Lung (tissue), 11 donors: ENCODE measurements at regions not wholly inside any gene's neighbourhood (a gene's known extent, or its start where the extent isn't known, plus 50 kb on each side); places are given as distances from the start of the nearest gene placed in this dataset.

ENCODE experiments used
- ATAC-seq: fragments of 200-7000 bp; cut with Tn5 transposase; one replicate; pipeline ENCODE4 v1.9.1; 2020; ENCODE audit warnings: moderate number of reproducible peaks; ENCODE audit not compliant: insufficient read depth, low FRiP score
- DNase-seq, 3 donors: peaks; one replicate each; pipeline ENCODE4 v3.0.0-alpha.2; 2013 to 2017
- H3K27ac ChIP-seq, 2 donors: one replicate each; pipeline ENCODE4 v1.5.1; 2013; ENCODE audit warnings: mild to moderate bottlenecking in 2 of 2, moderate library complexity in 2 of 2, control low read depth in 1 of 2, inconsistent platforms in 1 of 2, low read depth in 1 of 2, low read length in 1 of 2
- H3K27me3 ChIP-seq, 3 donors: one replicate each; pipeline ENCODE4 v1.5.1; 2013; ENCODE audit warnings: low read length in 2 of 3; ENCODE audit not compliant: control insufficient read depth in 3 of 3, insufficient read depth in 3 of 3
- H3K36me3 ChIP-seq, 4 donors: one replicate each; pipeline ENCODE4 v1.5.1; 2013; ENCODE audit warnings: low read length in 4 of 4, mild to moderate bottlenecking in 1 of 4, moderate library complexity in 1 of 4; ENCODE audit not compliant: control insufficient read depth in 4 of 4, insufficient read depth in 4 of 4
- H3K4me1 ChIP-seq, 5 donors: one replicate each; pipeline ENCODE4 v1.5.1; 2013; ENCODE audit warnings: low read length in 5 of 5, mild to moderate bottlenecking in 2 of 5, moderate library complexity in 1 of 5; ENCODE audit not compliant: control insufficient read depth in 5 of 5, insufficient read depth in 5 of 5
- H3K4me3 ChIP-seq: one replicate; pipeline ENCODE4 v1.5.1; 2013; ENCODE audit warnings: mild to moderate bottlenecking, control low read depth, moderate library complexity
- H3K9ac ChIP-seq, 2 donors: one replicate each; pipeline ENCODE4 v1.5.1; 2013; ENCODE audit warnings: low read length in 2 of 2, control low read depth in 1 of 2; ENCODE audit not compliant: insufficient read depth in 1 of 2
- H3K9me3 ChIP-seq, 4 donors: one replicate each; pipeline ENCODE4 v1.5.1; 2013; ENCODE audit warnings: low read length in 3 of 4, mild to moderate bottlenecking in 1 of 4, moderate library complexity in 1 of 4; ENCODE audit not compliant: control insufficient read depth in 4 of 4, insufficient read depth in 3 of 4
- WGBS, 2 donors: extraction: QIAGEN DNeasy Blood & Tissue Kit; methylation state at CpG; one replicate each; pipeline ENCODE4 v1.1.7; 2013; 5-methylcytosine and 5-hydroxymethylcytosine counted together
- TF ChIP-seq, protein P1 (sequence below): IDR thresholded peaks from 2 replicates; pipeline ENCODE4 v1.5.1; 2012; ENCODE audit warnings: mild to moderate bottlenecking; ENCODE audit errors: control extremely low read depth, extremely low read depth
- donor health status: control.
- donor health status: control.
- donor health status: Bipolar disorder and iron deficiency.
- donor health status: healthy.
- donor health status: DM: yes; HTN: yes; CAD: no.

- Histone ChIP-seq H3K27me3 (no peaks in the 10 kb centered on the region), H3K27ac (no peak overlapping the region), H3K9me3 (no peaks in the 10 kb centered on the region), H3K4me3 (no peak overlapping the region), H3K36me3 (no peaks in the 10 kb centered on the region), H3K4me1 (no peaks in the 10 kb centered on the region), H3K9ac (no peak overlapping the region)
- TF ChIP-seq, protein P1, sequence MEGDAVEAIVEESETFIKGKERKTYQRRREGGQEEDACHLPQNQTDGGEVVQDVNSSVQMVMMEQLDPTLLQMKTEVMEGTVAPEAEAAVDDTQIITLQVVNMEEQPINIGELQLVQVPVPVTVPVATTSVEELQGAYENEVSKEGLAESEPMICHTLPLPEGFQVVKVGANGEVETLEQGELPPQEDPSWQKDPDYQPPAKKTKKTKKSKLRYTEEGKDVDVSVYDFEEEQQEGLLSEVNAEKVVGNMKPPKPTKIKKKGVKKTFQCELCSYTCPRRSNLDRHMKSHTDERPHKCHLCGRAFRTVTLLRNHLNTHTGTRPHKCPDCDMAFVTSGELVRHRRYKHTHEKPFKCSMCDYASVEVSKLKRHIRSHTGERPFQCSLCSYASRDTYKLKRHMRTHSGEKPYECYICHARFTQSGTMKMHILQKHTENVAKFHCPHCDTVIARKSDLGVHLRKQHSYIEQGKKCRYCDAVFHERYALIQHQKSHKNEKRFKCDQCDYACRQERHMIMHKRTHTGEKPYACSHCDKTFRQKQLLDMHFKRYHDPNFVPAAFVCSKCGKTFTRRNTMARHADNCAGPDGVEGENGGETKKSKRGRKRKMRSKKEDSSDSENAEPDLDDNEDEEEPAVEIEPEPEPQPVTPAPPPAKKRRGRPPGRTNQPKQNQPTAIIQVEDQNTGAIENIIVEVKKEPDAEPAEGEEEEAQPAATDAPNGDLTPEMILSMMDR: no peak
- DNase-seq (peak in 2 of 3 donors; percentile 48 to 59), ATAC-seq (no peak)
- WGBS, 2 donors: 79 to 83% methylated on average over 4 of the region's 4 CpGs
Observed at GRCh38 chr11:11786771-11787170, 55.0 kb upstream of the USP47 start.

GRCh38 chr11:11786234-11786633 is 55.5 kb upstream of the USP47 start:
- WGBS, 2 donors: 75 to 85% methylated on average over 5 of the region's 5 CpGs
- TF ChIP-seq, protein P1: no peak
- Histone ChIP-seq H3K36me3 (no peaks in the 10 kb centered on the region), H3K27me3 (no peaks in the 10 kb centered on the region), H3K4me3 (no peak overlapping the region), H3K9me3 (no peaks in the 10 kb centered on the region), H3K9ac (no peak overlapping the region), H3K27ac (no peak overlapping the region), H3K4me1 (peaks cover 0 to 3% (median 0%) of the 10 kb centered on the region in 5 donors)
- DNase-seq (no peak), ATAC-seq (no peak)

DNA sequence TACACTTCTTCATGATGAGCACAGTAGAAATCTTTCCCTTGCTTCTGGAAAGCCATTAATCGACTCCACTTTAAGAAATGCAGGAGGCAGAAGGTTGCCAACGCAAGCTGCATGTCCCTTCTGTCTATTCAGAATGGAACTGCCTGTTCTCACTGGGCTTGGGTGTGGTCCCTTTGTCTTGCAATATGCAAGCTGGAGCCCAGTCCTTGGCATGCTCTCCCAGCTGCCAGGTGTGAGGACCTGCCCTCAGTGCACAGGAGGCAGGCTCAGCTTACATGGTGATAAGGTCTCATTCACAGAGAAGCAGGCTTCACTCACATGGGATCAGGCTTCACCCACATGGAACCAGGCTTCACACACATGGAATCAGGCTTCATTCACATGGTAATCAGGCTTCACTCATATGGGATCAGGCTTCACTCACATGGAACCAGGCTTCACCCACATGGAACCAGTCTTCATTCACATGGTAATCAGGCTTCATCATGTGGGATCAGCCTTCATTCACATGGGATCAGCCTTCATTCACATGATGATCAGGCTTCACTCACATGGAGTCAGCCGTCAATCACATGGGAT is 59.2 kb upstream of the USP47 start:
- no peaks in the 10 kb centered on the region for H3K9me3 ChIP-seq
- peaks cover 0 to 6% (median 0%) of the 10 kb centered on the region in 5 donors for H3K4me1 ChIP-seq
- H3K36me3 ChIP-seq: no peaks in the 10 kb centered on the region
- ATAC-seq (no peak), DNase-seq (no peak)
- H3K4me3 ChIP-seq: no peak overlapping the region
- TF ChIP-seq, protein P1: no peak
- WGBS, 2 donors: 70 to 81% methylated on average over 3 of the region's 3 CpGs
- no peak overlapping the region for H3K9ac ChIP-seq
- no peaks in the 10 kb centered on the region for H3K27me3 ChIP-seq
- no peak overlapping the region for H3K27ac ChIP-seq

DNA sequence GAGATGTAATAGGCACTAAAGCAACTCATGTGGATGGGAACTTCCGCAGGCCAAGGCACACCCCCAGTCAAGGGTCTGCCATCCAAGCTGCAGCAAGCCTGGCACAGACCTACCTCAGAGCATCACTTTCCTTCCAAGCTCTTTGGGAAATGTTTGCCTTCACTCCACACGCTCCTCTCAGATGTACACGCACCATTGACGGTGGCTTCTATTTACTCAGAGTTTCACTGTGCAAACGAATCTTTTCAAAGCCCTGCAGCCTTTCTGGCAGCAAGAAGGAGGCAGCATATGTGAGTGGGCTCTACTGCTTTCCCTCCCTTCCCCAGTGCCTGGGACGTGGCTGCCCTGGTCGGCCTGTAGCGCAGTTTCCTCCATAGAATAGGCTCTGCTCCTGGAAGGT is 60.9 kb upstream of the USP47 start:
- WGBS, 2 donors: 79 to 81% methylated on average over 8 of the region's 8 CpGs
- DNase-seq (no peak), ATAC-seq (no peak)
- Histone ChIP-seq H3K9ac (no peak overlapping the region), H3K27ac (no peak overlapping the region), H3K27me3 (no peaks in the 10 kb centered on the region), H3K9me3 (no peaks in the 10 kb centered on the region), H3K4me1 (peaks cover 0 to 6% (median 0%) of the 10 kb centered on the region in 5 donors), H3K4me3 (no peak overlapping the region), H3K36me3 (no peaks in the 10 kb centered on the region)
- TF ChIP-seq, protein P1: no peak
